ENCODE measurements at regions not wholly inside any gene's neighbourhood (a gene's known extent, or its start where the extent isn't known, plus 50 kb on each side); places are given as distances from the start of the nearest gene placed in this dataset.

DNA sequence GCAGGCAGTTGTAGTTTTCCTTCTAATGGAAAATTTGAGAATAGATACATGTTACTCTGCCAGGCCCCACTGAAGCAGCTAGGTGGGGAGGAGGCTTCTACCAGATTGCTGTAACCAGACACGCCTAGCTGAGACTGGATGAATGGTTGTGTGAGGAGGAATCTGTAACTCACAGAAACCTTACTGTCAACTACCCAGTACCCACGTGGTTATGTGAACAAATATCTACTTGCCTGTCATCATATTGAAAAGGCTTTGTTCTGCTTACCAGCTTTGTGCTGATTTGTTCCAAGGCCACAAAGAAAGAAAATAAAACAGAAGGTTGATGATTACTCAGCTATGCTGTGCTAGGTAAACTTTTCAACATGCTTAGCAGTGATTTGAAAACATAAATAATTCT lies 167.2 kb downstream of the CAPZA3 start:
- no peak for TF ChIP-seq CTCF (IDR thresholded peaks at IDR 0.05)
- Histone ChIP-seq H3K36me3 (no peaks in the 10 kb centered on the region), H3K9me3 (no peaks in the 10 kb centered on the region), H3K27me3 (no peaks in the 10 kb centered on the region), H3K4me1 (no peaks in the 10 kb centered on the region), H3K27ac (no peak overlapping the region), H3K4me3 (no peak overlapping the region)
- DNase-seq (ENCODE audit: low spot score): no peak

DNA sequence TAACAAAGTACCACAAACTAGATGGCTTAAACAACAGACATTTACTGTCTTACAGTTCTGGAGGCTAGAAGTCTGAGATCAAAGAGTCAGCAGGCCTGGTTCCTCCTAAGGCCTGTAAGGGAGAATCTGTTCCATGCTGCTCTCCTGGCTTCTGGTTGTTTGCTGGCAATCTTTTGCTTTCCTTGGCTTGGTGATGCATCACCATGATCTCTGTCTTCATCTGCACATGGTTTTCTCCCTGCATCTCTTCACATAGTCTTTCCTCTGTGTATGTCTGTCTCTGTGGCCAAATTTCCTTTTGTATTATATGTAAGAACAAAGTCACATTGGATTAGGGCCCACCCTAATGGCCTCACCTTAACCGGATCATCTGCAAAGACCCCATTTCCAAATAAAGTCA lies 168.5 kb downstream of the CAPZA3 start:
- Histone ChIP-seq H3K27ac (peak overlapping the region; percentile 63 to 66), H3K4me3 (no peak overlapping the region), H3K9me3 (no peaks in the 10 kb centered on the region), H3K4me1 (no peaks in the 10 kb centered on the region), H3K27me3 (no peaks in the 10 kb centered on the region), H3K36me3 (no peaks in the 10 kb centered on the region)
- no peak for TF ChIP-seq CTCF (IDR thresholded peaks at IDR 0.05)
- no peak for DNase-seq (ENCODE audit: low spot score)

DNA sequence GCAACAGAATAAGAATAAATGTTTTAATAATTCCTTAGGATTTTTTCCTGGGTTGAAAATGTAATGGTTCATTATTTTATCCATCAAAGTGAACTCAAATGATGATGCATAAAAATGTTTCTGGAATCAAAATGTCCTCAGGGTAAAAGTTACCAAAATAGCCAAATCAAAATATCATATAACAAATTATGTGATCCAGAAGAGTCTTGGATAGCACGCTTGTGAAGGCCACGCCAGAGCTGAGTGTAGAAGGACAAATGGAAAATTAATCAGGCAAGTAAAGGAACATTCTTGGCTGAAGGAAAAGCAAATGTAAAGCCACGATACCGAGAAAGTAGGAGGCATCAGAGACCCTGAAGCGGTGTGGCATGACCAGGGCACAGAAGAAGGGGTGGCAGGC lies 169.2 kb downstream of the CAPZA3 start:
- no peaks in the 10 kb centered on the region for H3K27me3 ChIP-seq
- no peaks in the 10 kb centered on the region for H3K36me3 ChIP-seq
- no peak overlapping the region for H3K4me3 ChIP-seq
- no peak for DNase-seq (ENCODE audit: low spot score)
- H3K4me1 ChIP-seq: no peaks in the 10 kb centered on the region
- H3K27ac ChIP-seq: peak overlapping the region; percentile 63 to 66
- no peak for TF ChIP-seq CTCF (IDR thresholded peaks at IDR 0.05)
- H3K9me3 ChIP-seq: no peaks in the 10 kb centered on the region

- Histone ChIP-seq H3K4me1 (no peaks in the 10 kb centered on the region), H3K4me3 (no peak overlapping the region), H3K27ac (peak overlapping the region; percentile 63 to 66), H3K36me3 (no peaks in the 10 kb centered on the region), H3K27me3 (no peaks in the 10 kb centered on the region), H3K9me3 (no peaks in the 10 kb centered on the region)
- DNase-seq (ENCODE audit: low spot score): no peak
- no peak for TF ChIP-seq CTCF (IDR thresholded peaks at IDR 0.05)
Observed at GRCh38 chr12:18907728-18908127, 169.8 kb downstream of the CAPZA3 start.

GRCh38 chr12:18908191-18908590 lies 170.3 kb downstream of the CAPZA3 start:
- Histone ChIP-seq H3K4me3 (no peak overlapping the region), H3K27ac (peak overlapping the region; percentile 56 to 66), H3K36me3 (no peaks in the 10 kb centered on the region), H3K9me3 (no peaks in the 10 kb centered on the region), H3K4me1 (no peaks in the 10 kb centered on the region), H3K27me3 (no peaks in the 10 kb centered on the region)
- TF ChIP-seq CTCF (IDR thresholded peaks at IDR 0.05): no peak
- DNase-seq (ENCODE audit: low spot score): no peak

GRCh38 chr12:18919871-18920511 lies 182.1 kb downstream of the CAPZA3 start:
- H3K36me3 ChIP-seq: no peaks in the 10 kb centered on the region
- DNase-seq (ENCODE audit: low spot score): no peak
- no peak for TF ChIP-seq CTCF (IDR thresholded peaks at IDR 0.05)
- no peak overlapping the region for H3K4me3 ChIP-seq
- no peaks in the 10 kb centered on the region for H3K4me1 ChIP-seq
- H3K27me3 ChIP-seq: no peaks in the 10 kb centered on the region
- H3K27ac ChIP-seq: no peak overlapping the region
- no peaks in the 10 kb centered on the region for H3K9me3 ChIP-seq
